NCI-H2171 treated with DMSO at 0.1 percent for 48 hours (cell line): ENCODE measurements at regions not wholly inside any gene's neighbourhood (a gene's known extent, or its start where the extent isn't known, plus 50 kb on each side); places are given as distances from the start of the nearest gene placed in this dataset.

ENCODE experiments used
- DNase-seq: peaks from one replicate; lab custom pipeline; 2025; lab: John Stamatoyannopoulos, UW

DNA sequence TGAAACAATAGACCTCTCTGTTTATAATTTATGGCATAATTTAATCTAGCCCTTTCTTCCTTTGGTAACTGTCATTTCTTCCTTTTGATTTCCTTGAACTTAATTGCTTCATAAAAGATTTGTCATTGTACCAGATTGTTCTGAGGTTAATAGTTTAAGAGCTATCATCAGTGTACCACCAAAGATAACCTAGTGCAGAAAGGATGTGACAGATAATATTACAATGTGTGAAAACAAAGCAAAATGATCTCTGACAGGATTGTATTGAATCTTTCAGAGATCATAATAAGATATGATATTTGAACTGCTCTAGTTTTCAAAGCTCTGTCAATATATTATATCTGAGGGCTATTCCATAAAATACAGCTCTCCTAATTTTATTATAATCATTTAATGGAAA lies 132.1 kb upstream of the PTCHD4 start:
- DNase-seq: no peak

DNA sequence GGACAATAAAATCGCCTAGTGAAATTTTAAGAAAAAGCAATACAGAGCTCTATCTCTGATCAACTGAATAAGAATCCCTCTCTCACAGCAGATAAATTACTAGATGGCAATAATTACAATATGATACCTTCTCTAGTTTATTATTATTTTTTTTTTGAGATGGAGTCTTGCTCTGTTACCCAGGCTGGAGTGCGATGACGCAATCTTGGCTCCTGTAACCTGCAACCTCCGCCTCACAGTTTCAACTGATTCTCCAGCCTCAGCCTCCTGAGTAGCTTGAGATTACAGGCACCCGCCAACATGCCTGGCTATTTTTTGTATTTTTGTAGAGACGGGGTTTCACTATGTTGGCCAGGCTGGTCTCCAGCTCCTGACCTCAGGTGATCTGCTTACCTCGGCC lies 129.3 kb upstream of the PTCHD4 start:
- DNase-seq: no peak

DNA sequence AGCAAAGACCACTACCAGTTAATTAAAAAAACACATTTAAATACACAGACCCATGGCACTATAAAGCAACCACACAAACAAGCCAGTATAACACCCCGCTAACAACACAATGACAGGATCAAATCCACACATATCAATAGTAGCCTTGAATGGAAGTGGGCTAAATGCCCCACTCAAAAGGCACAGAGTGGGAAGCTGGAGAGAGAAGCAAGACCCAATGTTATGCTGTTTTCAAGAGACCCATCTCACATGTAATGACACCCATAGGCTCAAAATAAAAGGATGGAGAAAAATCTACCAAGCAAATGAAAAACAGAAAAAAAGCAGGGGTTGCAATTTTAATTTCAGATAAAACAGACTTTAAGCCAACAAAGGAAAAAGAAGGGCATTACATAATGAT lies 125.4 kb upstream of the PTCHD4 start:
- DNase-seq: no peak

DNA sequence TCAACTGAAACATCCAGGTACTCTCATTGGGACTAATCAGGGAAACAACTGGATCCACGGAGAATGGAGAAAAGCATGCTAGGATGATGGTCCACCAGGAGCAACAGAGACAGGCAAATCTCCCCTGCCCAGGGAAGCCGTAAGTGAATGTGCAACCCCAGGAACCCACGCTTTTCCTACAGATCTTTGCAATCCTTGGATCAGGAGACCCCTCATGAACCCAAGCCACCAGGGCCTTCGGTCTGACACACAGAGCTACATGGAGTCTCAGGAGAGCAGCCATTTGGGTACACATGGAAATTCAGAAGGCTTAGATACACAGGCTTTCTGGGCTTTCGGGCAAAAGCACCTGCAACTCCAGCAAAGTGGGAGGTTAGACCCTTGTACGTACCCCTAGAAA lies 122.1 kb upstream of the PTCHD4 start:
- DNase-seq: no peak

DNA sequence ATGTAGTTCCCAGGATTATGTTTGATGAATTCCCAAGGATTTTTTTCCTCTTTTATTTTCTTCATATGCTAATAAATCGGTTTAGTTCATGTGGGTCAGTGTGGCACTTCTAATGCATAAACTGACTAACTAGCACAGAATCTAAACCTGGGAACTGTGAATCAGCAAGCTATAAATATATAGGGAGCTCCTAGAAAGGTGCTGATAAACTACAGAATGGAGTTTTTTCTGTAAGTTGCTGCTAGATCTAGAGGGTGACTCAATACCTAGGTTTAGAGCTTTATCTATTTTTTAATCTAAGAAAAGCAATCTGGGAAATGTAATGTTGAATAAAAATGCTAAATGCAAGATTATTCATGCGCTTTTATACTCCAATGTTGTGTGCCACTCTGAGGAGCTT lies 118.8 kb upstream of the PTCHD4 start:
- DNase-seq: no peak

DNA sequence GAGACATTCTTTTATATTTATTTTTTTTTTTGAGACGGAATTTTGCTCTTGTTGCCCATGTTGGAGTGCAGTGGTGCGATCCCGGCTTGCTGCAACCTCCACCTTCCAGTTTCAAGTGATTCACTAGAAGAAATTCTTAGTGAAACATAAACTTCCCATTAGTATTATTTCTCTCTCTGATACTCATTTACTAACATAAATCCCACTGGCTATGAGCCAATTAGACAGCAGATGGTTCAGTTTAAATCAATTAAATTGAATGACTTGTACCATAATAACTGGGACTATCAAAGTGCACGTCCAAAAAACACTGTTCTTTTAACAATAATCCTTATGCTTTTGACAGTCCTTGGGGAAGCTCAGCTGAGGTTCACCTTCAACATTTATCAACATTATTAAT lies 111.2 kb upstream of the PTCHD4 start:
- peak; percentile 3 for DNase-seq

DNA sequence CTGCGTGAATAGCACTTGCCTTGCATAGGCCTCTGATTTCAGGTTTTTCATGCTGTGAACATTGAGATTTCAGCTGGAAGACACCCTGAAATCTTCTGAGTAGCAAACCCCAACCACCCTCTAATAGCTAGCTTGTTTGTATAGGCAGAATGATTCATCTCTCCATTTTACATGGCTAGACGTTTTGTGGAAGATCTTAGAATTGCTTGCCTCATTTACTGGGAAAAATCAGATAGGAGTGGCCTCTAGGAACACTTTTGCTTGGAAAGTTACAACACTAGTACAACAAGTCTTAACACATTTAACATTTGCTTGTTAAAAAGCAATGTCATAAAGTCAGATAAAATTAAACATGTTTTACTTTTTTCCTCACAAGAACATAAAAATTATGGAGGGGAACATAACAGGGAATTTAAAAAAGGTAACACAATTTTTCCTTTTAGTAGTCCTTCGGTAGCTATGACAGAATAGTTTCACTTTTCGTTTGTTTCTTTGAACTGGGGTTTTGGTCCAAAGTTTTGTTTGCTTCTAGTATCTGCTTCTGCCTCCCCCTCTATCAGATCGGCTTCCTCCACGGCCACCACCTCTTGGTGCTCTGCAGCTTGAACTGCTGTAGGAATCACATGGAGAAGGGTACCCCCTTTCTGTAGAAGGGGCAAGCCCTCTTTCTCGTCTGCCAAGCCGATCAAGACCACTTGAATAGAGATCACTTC lies 102.2 kb upstream of the PTCHD4 start:
- DNase-seq: no peak

DNA sequence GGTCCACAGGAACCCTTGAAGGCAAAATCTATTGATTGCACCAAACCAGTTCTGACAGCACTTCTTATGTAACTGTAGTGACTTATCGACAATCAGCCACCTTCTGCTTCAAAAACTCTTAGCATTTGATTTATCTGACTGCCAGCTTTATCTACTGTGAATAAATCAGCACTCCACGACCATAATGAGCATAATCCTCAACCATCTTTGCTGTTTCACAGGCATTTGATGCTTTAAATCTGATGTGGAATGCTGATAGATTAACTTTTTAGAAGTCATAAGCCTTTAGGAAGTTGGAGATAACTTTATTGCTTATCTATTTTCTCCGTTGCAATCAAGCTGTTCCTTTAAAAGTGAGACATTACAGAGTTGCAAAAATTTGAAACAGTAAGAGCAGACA lies 101.5 kb upstream of the PTCHD4 start:
- DNase-seq: no peak

DNA sequence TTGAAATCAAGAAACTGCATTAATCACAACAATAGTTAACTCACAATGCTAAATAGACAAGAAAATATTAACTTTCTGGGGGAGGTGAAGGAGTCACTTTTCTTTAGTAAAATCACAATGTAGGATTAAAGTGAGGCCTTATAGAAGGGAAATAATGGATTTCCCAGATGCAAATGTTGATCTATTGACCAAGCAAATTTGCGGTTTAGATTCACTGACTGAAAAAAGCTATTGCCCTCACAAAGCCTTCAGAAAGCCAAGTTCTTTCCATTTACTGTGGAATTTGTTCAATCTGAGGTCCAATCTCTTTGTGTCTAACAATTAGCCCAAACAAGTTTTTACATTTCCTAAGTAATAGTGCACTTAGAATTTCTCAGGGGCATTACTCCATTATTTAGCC lies 95.1 kb upstream of the PTCHD4 start:
- no peak for DNase-seq

DNA sequence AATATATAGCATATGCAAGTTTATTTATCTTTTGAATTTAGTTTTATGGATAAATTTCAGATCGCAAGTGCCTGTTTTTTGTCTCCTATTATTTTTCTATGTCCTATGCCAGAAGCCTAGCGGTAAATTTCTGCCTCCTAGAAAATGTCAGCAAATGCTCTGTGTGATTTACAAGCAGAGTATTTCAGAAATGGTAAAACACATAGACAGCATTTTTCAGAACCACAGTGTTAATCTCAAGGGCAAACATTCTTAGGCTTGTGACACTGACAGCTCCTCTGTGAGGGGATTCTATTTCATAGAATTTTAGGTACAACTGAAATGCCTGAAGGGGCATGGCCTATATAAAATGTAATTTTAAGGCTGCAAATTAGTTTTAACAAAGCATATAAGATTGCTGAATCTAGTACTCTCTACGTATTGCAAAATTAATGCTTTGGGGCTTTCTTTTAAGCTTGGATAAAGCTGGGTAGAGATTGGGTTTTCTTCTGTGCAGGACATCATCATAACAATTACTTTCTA lies 89.9 kb upstream of the PTCHD4 start:
- DNase-seq: no peak

DNA sequence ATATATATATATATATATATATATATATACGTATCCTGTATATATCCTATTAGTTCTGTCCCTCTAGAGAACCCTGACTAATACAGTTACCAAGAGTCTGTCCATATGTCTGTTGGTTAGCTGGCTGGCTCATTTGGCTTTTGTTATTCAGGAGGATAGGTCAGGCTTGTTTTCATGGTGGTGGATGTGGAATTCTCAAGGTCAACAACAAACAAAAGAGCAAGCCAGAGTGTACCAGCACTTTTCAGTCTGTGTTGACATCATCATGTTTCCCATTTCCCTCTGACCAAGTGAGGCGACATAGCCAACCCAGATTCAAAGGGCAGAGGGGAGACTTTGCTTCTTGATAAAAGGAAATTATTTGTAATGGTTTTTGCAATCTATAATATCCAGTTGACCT lies 88.5 kb upstream of the PTCHD4 start:
- DNase-seq: no peak

DNA sequence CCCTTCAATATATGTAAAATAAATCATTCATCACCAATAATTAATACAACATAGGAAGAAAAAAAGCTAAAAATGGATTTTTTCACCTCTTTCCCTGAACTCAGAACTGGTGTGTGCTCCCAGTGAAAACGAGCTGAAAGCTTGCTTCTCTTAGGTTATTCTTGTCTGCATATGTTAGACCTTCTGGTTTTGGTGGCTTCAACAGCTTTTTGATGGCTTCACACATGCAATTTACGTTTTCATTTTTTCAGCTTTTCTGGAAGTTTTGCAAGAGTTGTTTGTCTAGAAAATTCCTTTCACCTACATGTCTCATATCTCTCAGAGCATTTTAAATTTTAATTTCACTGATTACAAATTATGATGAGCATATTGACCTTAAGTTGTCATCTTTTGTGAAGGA lies 86.9 kb upstream of the PTCHD4 start:
- DNase-seq: no peak

DNA sequence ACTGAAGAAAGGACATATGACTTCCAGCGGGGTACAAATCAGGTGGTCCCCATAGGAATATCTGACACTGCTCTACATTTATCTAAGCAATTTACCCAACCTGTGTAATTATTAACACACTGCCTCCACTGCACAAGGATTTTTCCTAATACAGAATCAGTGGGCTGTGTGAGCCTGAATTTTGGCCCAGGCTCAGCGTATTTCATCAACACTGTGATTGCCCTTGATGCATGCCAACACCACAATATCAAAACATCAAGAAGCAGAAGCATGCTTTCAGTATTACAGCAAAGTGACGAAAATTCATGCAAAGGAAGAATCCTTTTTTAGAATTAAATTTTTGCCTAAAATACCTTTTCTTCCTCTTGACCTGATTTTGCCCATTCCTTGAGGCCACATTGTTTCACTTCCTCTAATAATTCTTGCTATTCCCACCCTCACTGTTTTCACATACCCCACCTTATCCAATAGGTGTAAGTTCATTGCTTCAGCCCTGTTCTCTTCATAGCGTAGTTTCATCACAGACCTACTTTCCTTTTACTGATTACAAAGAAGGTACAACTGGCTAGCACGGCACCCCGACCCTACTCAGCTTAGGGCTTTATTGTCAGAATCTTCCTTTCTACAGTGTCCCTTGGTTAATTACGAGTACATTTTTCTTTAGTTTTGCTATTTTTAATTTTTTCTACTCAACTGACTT lies 83.7 kb upstream of the PTCHD4 start:
- no peak for DNase-seq

DNA sequence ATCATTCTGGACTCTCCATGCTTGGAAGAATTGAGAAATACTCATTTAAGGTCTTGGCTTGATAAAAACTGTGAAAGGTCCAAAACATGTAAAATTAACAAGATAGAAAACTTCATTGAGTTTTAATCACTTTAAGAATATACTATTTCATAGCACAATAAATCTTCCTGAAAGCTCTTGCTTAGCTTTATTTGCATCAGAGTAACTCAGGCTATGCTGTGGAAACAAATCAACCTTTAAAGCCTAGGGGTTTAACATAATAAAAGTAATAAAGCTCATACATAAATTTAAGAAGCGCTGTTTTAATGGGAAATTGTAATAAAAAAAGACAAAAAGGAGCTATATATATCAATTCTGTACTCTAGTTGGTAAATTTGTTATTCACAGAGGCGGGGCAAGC lies 77.2 kb upstream of the PTCHD4 start:
- DNase-seq: no peak

DNA sequence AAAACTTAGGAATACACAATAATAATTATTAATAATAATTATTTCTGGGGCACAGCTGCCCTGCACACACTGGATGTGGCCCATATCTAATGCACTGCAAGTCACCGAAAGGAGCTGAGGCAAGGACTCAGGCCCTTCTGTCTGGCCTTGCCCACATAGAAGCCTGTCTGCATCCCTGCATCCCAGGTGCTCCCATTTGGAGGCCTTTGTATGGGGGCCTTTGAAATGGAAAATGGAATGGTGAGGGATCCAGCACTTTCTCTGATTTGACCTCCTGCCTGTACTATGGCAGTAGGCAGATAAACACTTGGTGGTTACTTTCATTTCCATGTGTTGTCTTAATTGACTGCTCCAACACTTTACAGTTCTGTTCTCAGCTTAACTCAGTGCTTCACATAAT lies 75.7 kb upstream of the PTCHD4 start:
- no peak for DNase-seq

DNA sequence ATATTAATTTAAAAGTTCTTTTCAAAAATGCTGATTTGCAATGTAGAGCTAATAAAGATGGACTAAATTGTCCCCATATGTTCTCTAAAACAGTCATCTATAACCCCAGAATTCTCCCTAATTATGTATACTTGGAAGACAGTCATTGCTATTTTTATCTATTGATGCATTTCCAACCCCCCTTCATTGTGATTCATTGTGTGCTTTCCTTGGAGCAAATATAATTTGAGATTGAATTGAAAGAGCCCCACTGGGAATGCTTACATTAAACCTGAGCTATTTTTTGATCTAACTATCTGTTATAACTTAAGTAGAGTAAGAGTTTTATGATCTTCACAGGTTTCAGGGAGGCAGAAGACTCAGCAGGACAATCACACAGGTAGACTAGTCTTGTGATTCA lies 73.7 kb upstream of the PTCHD4 start:
- DNase-seq: no peak

DNA sequence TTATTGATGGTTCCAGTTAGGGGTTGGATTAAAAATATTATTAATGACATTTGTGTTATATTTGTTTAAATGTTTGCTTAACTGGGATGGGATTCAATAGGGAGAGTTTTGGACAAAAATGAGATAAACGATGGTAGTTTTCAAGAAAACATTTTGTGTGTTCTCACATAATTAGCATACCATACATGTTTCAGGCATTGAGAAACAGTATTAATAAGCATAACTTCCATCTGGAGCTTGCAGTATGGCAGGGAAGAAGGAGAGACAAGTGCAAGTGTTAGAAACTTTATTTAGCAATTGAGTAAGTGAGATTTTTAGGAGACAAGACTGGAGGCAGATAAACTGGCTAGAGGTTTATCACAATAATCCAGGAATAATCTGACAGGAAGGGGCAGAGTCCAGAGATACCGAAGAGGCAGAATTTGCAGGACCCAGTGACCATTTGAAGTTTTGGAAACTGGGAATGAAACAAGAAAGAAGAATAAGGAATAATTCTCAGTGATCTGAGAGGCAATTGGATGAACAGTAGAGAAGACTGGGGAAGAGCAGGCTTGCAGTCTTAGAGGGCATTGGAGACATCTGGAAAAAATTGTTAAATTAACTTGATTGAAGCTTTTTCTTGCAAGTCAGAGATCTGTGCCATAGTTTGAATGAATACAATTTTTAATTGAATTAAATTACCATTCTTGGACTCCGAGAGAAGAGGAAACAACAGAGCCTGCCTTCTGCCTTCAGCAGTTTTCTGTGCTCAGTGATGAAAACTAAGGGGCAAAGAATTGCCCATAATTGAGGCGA lies 73.0 kb upstream of the PTCHD4 start:
- DNase-seq: no peak

DNA sequence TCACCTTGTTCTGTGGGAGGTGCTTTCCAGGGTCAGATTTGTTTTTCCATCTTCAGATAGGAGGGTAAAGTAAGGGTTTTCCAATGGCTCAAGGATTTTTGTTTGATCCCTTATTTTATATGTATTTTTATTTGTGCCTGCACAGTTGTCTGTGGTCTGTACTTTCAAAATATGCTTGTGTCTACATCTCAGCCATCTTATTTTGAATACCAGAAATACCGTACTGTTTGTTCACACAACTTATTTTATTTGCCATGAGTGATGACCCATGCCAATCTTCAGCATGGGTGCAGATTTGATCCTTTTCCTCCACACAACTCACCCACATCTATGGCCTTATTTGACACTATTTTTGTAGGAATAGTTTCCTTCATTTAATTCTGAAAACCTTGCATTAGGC lies 72.2 kb upstream of the PTCHD4 start:
- no peak for DNase-seq

DNA sequence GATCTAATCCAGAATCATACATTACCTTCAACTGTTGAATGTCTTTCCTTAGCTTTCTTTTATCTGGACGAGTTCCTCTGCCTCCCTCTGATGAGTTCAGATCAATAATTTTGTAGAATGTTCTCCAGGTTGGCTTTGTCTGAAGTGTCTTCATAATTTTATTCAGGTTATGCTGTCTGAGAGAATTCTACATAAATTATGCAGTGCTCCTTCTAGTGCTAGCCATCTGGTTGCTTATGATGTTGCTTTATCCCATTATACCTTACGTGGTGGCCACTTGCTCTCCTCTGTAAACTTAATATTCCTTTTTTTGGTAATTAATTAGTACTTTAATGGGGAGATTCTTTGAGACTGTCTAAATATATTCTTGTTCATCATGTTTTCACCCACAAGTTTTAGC lies 67.7 kb upstream of the PTCHD4 start:
- DNase-seq: no peak

DNA sequence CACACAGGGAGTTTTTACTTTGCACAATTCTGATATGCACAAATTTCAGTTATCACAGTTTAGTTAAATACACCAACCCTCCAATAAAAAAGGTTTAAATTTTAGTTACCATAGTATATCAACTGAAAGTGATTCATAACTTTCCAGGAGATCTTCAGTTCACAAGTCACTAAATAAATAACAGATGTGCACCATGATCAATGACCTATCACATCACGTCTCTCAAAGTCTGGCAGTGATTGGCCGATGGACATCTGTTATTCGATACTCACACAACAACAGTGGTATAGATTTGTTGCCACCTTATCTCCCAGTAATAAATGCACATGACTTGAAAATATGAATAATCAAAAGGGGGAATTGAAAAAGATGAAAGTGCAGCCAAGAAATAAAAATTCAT lies 66.8 kb upstream of the PTCHD4 start:
- no peak for DNase-seq

DNA sequence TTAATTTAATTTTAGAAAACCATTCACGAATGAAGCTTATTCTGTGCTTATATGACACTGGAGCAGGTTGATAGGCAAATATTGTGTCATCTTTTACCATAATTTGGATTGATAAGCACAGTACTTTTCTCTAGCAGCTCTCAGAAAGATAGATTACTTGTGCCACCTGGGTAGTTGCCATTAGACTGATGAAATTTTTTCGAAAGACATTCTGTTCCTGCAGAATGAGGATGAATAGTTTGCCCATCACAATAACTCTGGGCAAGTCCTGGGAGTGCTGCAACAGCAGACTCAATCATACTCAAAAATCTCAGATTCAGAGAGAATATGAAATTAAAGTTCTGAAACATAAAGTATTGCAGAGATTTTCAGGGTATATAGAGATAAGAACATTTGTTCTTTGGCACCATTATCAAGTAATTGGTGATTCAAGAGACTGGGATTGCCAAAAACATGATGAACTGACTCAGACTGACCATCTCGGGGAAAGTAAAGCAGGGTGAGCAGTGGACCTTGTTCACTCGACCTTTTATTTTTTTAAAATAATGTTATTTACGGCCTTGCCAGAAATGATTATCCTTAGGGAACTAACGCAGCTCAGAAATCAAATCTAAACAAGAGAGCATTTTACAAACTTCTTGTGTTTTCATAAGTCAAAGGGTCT lies 65.8 kb upstream of the PTCHD4 start:
- DNase-seq: no peak

DNA sequence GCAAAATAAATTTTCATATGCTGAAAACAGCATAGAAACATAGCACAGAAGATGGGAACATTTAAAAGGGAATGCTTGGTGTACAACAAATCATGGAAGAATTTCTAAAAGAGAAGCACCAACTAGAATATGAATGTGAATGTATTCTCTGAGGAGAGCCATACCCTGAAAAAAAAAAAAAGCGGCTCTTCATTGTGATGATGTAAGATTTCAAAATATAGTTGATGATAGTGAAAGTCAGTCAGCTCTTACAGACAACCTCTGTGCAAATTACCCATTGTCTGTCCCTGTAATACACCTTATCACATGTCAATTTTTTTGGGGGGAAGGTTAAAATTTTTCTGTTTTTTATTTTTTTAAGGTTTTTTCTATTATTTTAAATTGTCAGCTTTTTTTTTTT lies 58.6 kb upstream of the PTCHD4 start:
- no peak for DNase-seq
